CD14-positive monocyte (primary cell): ENCODE measurements at regions not wholly inside any gene's neighbourhood (a gene's known extent, or its start where the extent isn't known, plus 50 kb on each side); places are given as distances from the start of the nearest gene placed in this dataset.

Experiments
- DNase-seq, 3 donors: peaks; one replicate each; pipeline ENCODE4 v3.0.0-alpha.2; 2011 to 2022
- H2AFZ ChIP-seq: 2 replicates; pipeline ENCODE4 v1.6.0; 2012; ENCODE audit warnings: mild to moderate bottlenecking, low read depth, low read length, inconsistent platforms; ENCODE audit not compliant: insufficient read depth, poor library complexity, severe bottlenecking
- H3K27ac ChIP-seq, 2 donors: 1 replicate in 1 of 2; 2 replicates in 1 of 2; pipeline ENCODE4 v1.5.1; 2012 to 2013; ENCODE audit warnings: low read length in 2 of 2, control low read depth in 1 of 2, inconsistent platforms in 1 of 2, low read depth in 1 of 2, mild to moderate bottlenecking in 1 of 2
- H3K27me3 ChIP-seq, 2 donors: one replicate each; pipeline versions ENCODE4 v1.6.0 to v1.6.1; 2011 to 2013; ENCODE audit warnings: low read length in 2 of 2; ENCODE audit not compliant: control insufficient read depth in 2 of 2, insufficient read depth in 2 of 2
- H3K36me3 ChIP-seq, 2 donors: replicated peaks in 1 of 2; 1 replicate in 1 of 2; 2 replicates in 1 of 2; pipeline versions ENCODE4 v1.5.1 to v1.6.1; 2012 to 2013; ENCODE audit warnings: low read length in 2 of 2, control low read depth in 1 of 2, inconsistent platforms in 1 of 2, mild to moderate bottlenecking in 1 of 2; ENCODE audit not compliant: insufficient read depth in 2 of 2, control insufficient read depth in 1 of 2
- H3K4me1 ChIP-seq, 2 donors: 1 replicate in 1 of 2; 2 replicates in 1 of 2; pipeline versions ENCODE4 v1.5.1 to v1.6.1; 2012 to 2013; ENCODE audit warnings: low read length in 2 of 2, control low read depth in 1 of 2, inconsistent platforms in 1 of 2, mild to moderate bottlenecking in 1 of 2, moderate library complexity in 1 of 2; ENCODE audit not compliant: insufficient read depth in 2 of 2, control insufficient read depth in 1 of 2
- H3K4me2 ChIP-seq: replicated peaks from 2 replicates; pipeline ENCODE3; 2012; ENCODE audit warnings: low read length, moderate library complexity, mild to moderate bottlenecking; ENCODE audit not compliant: poor library complexity, severe bottlenecking; ENCODE audit errors: extremely low read depth
- H3K4me3 ChIP-seq, 3 experiments: fragments of 200-600 bp in 1 of 3; sonication (generic) in 1 of 3; replicated peaks in 1 of 3; 1 replicate in 2 of 3; 2 replicates in 1 of 3; pipeline ENCODE4 v1.5.1; 2011 to 2013; ENCODE audit warnings: low read length in 3 of 3, mild to moderate bottlenecking in 3 of 3, control low read depth in 2 of 3, low read depth in 2 of 3, inconsistent platforms in 1 of 3, moderate library complexity in 1 of 3
- H3K79me2 ChIP-seq: 2 replicates; pipeline ENCODE4 v1.6.0; 2012; ENCODE audit warnings: mild to moderate bottlenecking, control low read depth, inconsistent platforms, low read length, moderate library complexity; ENCODE audit not compliant: insufficient read depth
- H3K9ac ChIP-seq: 2 replicates; pipeline ENCODE4 v1.6.0; 2017; ENCODE audit warnings: low read length, mild to moderate bottlenecking; ENCODE audit not compliant: insufficient read depth, poor library complexity, severe bottlenecking
- H3K9me3 ChIP-seq, 2 donors: replicated peaks in 1 of 2; 1 replicate in 1 of 2; 2 replicates in 1 of 2; pipeline versions ENCODE4 v1.5.1 to v1.6.1; 2012 to 2013; ENCODE audit warnings: low read length in 2 of 2, control low read depth in 1 of 2; ENCODE audit not compliant: control insufficient read depth in 1 of 2, insufficient read depth in 1 of 2
- H4K20me1 ChIP-seq: 2 replicates; pipeline ENCODE4 v1.6.0; 2012; ENCODE audit warnings: mild to moderate bottlenecking, low read length, control low read depth, moderate library complexity; ENCODE audit not compliant: insufficient read depth
- H3K27ac Mint-ChIP-seq, 7 donors: one replicate each; pipeline ENCODE4 v1.8.0; 2020; ENCODE audit warnings: mild to moderate bottlenecking in 7 of 7, mixed read lengths in 7 of 7, moderate library complexity in 6 of 7, inconsistent platforms in 2 of 7
- H3K27me3 Mint-ChIP-seq, 3 donors: one replicate each; pipeline ENCODE4 v1.8.0; 2021 to 2022; ENCODE audit warnings: low read depth in 3 of 3, mild to moderate bottlenecking in 3 of 3, mixed read lengths in 3 of 3, moderate library complexity in 3 of 3, inconsistent platforms in 1 of 3
- H3K36me3 Mint-ChIP-seq, 2 donors: one replicate each; pipeline ENCODE4 v1.8.0; 2020; ENCODE audit warnings: mixed read lengths in 2 of 2, inconsistent platforms in 1 of 2, mild to moderate bottlenecking in 1 of 2
- H3K4me1 Mint-ChIP-seq: one replicate; pipeline ENCODE4 v1.8.0; 2020; ENCODE audit warnings: mild to moderate bottlenecking, mixed read lengths
- H3K4me3 Mint-ChIP-seq, 2 donors: one replicate each; pipeline ENCODE4 v1.8.0; 2020; ENCODE audit warnings: mild to moderate bottlenecking in 2 of 2, mixed read lengths in 2 of 2, moderate library complexity in 1 of 2
- H3K9me3 Mint-ChIP-seq, 7 donors: one replicate each; pipeline ENCODE4 v1.8.0; 2020 to 2022; ENCODE audit warnings: mixed read lengths in 7 of 7, mild to moderate bottlenecking in 6 of 7, moderate library complexity in 6 of 7, inconsistent platforms in 2 of 7
- WGBS: methylation state at CpG from one replicate; pipeline ENCODE4 v1.1.5; 2013; ENCODE audit warnings: missing lambda C conversion rate; ENCODE audit not compliant: insufficient coverage; 5-methylcytosine and 5-hydroxymethylcytosine counted together
- intact Hi-C, 2 donors: fragments of 100-400 bp; cut with micrococcal nuclease; formaldehyde crosslinking; loops; one replicate each; pipeline versions ENCODE4 v1.15.0 to v1.15.1; 2023
- TF ChIP-seq, protein P1 (sequence below): fragments of 200-600 bp; IDR thresholded peaks from one replicate; pipeline ENCODE4 v1.8.0; 2022; ENCODE audit warnings: antibody characterized with exemption, mild to moderate bottlenecking

DNA sequence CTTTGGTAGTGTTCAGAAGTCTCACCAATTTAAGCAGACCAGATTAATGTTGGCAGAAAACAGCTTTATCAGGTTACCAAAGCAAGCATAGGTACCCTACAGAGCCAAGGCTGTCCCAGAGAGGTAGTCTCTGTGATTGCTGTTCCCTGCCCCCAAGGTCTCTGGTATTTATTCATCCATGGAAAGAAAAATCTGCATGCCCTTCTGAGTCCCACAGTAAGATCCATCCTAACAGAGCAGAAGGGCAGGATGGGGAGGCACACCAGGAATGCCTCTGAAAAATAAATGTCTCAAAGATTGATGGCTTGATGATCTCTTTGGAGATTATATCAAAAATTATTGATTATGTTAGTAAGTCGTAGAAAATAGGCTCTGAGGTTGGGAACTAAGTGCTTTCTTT is 122.8 kb downstream of the FAT3 start:
- Mint-ChIP-seq H3K4me3 (no peak overlapping the region), H3K4me1 (no peaks in the 10 kb centered on the region)
- TF ChIP-seq, protein P1, sequence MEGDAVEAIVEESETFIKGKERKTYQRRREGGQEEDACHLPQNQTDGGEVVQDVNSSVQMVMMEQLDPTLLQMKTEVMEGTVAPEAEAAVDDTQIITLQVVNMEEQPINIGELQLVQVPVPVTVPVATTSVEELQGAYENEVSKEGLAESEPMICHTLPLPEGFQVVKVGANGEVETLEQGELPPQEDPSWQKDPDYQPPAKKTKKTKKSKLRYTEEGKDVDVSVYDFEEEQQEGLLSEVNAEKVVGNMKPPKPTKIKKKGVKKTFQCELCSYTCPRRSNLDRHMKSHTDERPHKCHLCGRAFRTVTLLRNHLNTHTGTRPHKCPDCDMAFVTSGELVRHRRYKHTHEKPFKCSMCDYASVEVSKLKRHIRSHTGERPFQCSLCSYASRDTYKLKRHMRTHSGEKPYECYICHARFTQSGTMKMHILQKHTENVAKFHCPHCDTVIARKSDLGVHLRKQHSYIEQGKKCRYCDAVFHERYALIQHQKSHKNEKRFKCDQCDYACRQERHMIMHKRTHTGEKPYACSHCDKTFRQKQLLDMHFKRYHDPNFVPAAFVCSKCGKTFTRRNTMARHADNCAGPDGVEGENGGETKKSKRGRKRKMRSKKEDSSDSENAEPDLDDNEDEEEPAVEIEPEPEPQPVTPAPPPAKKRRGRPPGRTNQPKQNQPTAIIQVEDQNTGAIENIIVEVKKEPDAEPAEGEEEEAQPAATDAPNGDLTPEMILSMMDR, result no peak

GRCh38 chr11:92349486-92350156 is 125.0 kb downstream of the FAT3 start:
- WGBS, result 73% methylated on average over 3 of the region's 4 CpGs
- Histone ChIP-seq H3K27me3 (no peaks in the 10 kb centered on the region), H3K9ac (no peak overlapping the region), H3K79me2 (no peaks in the 10 kb centered on the region), H3K4me3 (no peak overlapping the region), H3K4me1 (no peaks in the 10 kb centered on the region), H3K36me3 (no peaks in the 10 kb centered on the region), H2AFZ (no peak overlapping the region), H4K20me1 (no peaks in the 10 kb centered on the region), H3K4me2 (no peak overlapping the region), H3K27ac (no peak overlapping the region), H3K9me3 (no peaks in the 10 kb centered on the region)
- TF ChIP-seq, protein P1, result no peak
- no peaks in the 10 kb centered on the region for H3K36me3 Mint-ChIP-seq
- H3K27me3 Mint-ChIP-seq, result peaks cover 0 to 2% (median 0%) of the 10 kb centered on the region in 3 donors
- no peak overlapping the region for H3K4me3 Mint-ChIP-seq
- H3K9me3 Mint-ChIP-seq, result peaks cover 0 to 3% (median 0%) of the 10 kb centered on the region in 7 donors
- intact Hi-C loops, result no loop called here
- no peak overlapping the region for H3K27ac Mint-ChIP-seq
- no peak for DNase-seq
- no peaks in the 10 kb centered on the region for H3K4me1 Mint-ChIP-seq

More for the DNA sequence above, 122.8 kb downstream of the FAT3 start:
- peaks cover 0 to 2% (median 0%) of the 10 kb centered on the region in 3 donors for H3K27me3 Mint-ChIP-seq
- Histone ChIP-seq H3K9ac (no peak overlapping the region), H3K4me1 (no peaks in the 10 kb centered on the region), H3K27ac (no peak overlapping the region), H3K36me3 (no peaks in the 10 kb centered on the region), H2AFZ (no peak overlapping the region), H3K4me3 (no peak overlapping the region), H4K20me1 (no peaks in the 10 kb centered on the region), H3K9me3 (no peaks in the 10 kb centered on the region), H3K79me2 (no peaks in the 10 kb centered on the region), H3K27me3 (no peaks in the 10 kb centered on the region), H3K4me2 (no peak overlapping the region)
- no peak overlapping the region for H3K27ac Mint-ChIP-seq
- peaks cover 0 to 3% (median 0%) of the 10 kb centered on the region in 7 donors for H3K9me3 Mint-ChIP-seq
- no CpG with 5 or more reads among the region's 1 CpG for WGBS
- intact Hi-C loops, result no loop called here
- no peak for DNase-seq
- H3K36me3 Mint-ChIP-seq, result no peaks in the 10 kb centered on the region
